T47D (cell line): ENCODE measurements at regions not wholly inside any gene's neighbourhood (a gene's known extent, or its start where the extent isn't known, plus 50 kb on each side); places are given as distances from the start of the nearest gene placed in this dataset.

ENCODE experiments used
- DNase-seq, 2 experiments: peaks; one replicate each; pipeline versions ENCODE4 v3.0.0 to v3.0.0-alpha.2; 2011 to 2012; ENCODE audit warnings: low read depth in 1 of 2, low spot score in 1 of 2
- JUND ChIP-seq: IDR thresholded peaks from 2 replicates; pipeline ENCODE4 v1.6.1; 2012; ENCODE audit warnings: low read depth
- in situ Hi-C: cut with HindIII; loops from 2 replicates; pipeline ENCODE4 v1.10.0; 2016; ENCODE audit warnings: low sequenced_read_pairs, low pct_unique_long_range_greater_than_20kb

DNA sequence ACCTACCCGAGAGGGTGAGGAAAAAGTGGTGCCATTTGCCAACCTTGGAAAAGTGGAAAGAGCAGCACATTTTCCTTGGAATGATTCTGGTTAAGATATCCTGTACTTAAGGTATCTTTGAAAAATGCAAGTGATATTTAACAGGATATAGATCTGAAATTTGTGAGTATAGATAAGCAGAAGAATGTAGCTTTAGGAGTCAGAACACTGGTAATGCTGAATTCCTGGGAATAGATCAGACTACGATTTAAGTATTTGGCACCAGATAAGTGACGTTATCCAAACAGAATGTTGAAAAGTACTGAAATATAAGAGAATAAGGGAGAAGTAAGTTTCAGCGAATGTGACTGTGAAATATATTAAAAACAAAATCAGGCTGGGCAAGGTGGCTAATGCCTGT, 210.1 kb downstream of the PCDH7 start:
- in situ Hi-C loops: no loop called here
- DNase-seq: no peak
- no peak for TF ChIP-seq JUND

DNA sequence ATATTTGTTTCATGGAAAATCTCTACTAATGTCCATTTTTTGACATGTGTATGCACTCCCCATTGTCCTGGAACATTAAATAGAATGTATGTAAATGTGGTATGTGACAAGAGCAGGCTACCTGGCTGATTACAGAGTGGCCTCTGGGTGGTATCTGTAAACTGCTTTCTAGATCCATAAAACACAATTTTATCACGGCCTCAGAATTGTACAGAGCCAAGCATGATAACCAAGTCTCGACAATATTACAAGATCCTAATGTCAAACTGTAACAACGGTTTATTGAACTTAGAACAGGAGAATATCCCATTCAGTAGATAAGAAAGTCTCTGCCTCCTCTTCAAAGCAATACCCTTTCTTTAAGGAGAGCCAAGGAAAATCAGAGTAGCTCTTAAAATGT, 212.4 kb downstream of the PCDH7 start:
- no peak for TF ChIP-seq JUND
- in situ Hi-C loops: no loop called here
- no peak for DNase-seq

- no peak for DNase-seq
Measured at GRCh38 chr4:30939069-30939468, 218.9 kb downstream of the PCDH7 start.

GRCh38 chr4:30939684-30940083, 219.5 kb downstream of the PCDH7 start:
- TF ChIP-seq JUND: no peak
- no peak for DNase-seq
- in situ Hi-C loops: no loop called here

More at GRCh38 chr4:30939069-30939468, 218.9 kb downstream of the PCDH7 start:
- TF ChIP-seq JUND: no peak
- in situ Hi-C loops: no loop called here

DNA sequence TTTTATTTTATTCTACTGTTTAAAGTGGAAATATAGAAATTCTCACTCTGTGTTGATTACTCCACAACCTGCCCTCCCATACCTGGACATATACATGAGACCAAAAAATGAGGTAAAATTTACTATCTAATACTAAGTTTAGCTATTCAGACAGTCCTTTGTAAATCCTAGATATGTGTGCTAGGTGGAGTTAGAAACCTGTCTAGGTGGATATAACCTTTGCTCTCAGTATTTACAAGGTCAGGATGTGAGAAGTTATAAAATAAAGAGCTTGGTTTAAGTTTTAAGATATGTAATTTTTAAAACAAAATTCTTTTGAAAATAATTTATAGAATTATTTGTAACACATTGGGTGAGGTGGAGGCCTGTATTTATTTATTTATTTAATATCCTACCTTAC, 221.5 kb downstream of the PCDH7 start:
- no peak for TF ChIP-seq JUND
- in situ Hi-C loops: no loop called here
- DNase-seq: no peak

DNA sequence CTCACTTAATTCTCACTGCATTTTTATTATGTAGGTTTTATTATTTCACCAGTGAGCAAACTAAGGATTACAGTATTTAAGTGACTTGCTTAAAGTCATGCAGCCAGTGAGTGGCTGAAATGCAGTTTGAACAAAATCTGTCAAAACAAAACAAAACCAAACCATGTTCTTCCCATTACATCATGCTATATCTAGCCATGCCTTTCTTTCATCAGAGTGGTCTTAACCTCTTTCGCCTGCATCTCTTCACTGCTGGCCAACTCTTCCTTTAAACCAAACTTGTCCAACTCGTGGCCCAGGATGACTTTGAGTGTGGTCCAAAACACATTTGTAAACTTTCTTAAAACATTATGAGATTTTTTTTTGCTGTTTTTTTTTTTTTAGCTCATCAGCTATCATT, 223.2 kb downstream of the PCDH7 start:
- TF ChIP-seq JUND: no peak
- in situ Hi-C loops: no loop called here

DNA sequence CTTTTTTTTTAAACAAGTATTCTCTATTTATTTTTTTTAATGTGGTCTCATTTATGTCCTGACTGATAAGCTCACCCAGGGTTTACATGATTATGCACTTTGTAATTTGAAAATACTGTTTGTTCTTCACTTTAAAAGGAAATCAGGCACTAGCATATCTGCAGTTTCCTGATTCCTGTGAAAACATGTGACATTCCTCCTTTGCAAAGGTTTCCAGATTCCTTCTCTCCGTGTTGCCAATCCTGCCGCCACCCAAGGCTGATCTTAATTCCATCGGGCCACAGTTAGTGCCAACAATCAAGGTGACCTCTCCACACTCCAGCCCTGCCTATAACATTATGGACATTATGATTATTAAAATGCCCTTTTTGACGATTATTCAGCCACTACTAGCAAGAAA, 225.4 kb downstream of the PCDH7 start:
- in situ Hi-C loops: no loop called here
- no peak for TF ChIP-seq JUND
- DNase-seq: no peak

More for the DNA sequence above, 223.2 kb downstream of the PCDH7 start:
- DNase-seq: no peak

- no peak for DNase-seq
- in situ Hi-C loops: no loop called here
Measured at GRCh38 chr4:30946288-30946687, 226.1 kb downstream of the PCDH7 start.

GRCh38 chr4:30948653-30949052, 228.5 kb downstream of the PCDH7 start:
- in situ Hi-C loops: no loop called here

More at GRCh38 chr4:30946288-30946687, 226.1 kb downstream of the PCDH7 start:
- TF ChIP-seq JUND: no peak

DNA sequence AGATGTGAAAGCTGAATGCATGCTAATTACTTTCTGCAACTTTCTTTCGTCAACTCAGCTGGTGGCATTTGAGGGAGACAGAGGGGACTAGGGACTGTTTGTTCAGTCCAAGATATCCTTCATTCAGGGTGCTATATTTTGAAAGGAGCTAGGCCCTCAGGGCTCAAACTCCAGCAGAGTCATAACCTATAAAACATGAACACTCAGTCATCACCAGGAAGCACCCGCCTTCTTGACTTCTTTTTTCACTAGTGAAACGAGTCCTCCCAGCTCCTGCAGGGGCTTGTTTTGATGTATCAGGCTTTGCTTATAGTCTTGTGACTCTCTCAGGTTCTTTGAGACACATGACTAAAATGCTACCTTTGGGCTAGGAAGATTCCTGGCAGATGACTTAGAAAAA, 230.6 kb downstream of the PCDH7 start:
- in situ Hi-C loops: no loop called here
- peak in 1 of 2 experiments; percentile 39 for DNase-seq

More at GRCh38 chr4:30948653-30949052, 228.5 kb downstream of the PCDH7 start:
- no peak for DNase-seq
- no peak for TF ChIP-seq JUND

DNA sequence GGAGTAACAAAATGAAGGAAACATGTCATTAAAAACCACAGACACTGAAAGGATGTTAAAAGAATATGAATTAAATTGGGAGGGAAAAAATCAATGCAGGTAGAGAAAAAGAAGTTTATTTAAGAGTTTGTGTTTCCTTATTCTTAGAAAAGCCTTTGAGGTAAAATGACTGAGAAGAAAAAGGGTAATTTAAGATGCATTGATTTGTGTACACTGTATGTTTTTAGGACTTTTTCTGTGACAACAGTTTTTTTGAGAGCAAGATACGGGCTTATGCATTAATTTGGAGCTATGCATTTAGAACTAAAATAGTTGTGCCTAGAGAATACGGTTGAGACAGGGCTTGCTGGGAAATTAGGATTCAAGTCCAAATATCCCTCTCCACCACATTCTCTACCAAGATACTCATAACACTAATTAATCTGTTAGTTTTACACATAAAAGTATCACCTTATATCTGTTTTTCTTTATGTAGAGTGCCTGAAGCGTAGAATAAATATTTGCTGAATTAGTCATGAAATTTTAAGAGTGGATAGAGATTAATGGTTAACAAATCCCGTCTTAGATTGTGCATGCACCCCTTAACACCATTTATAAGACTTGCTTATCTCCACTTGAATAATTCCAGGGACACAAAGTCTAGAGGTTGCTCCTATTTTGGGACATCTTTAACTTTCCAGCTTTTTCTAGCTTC, 232.5 kb downstream of the PCDH7 start:
- in situ Hi-C loops: no loop called here
- TF ChIP-seq JUND: no peak
- DNase-seq: no peak

More for the DNA sequence above, 230.6 kb downstream of the PCDH7 start:
- TF ChIP-seq JUND: no peak

- DNase-seq: no peak
- TF ChIP-seq JUND: no peak
- in situ Hi-C loops: no loop called here
Measured at GRCh38 chr4:30953799-30954198, 233.6 kb downstream of the PCDH7 start.

GRCh38 chr4:30956916-30957315, 236.7 kb downstream of the PCDH7 start:
- TF ChIP-seq JUND: no peak
- in situ Hi-C loops: no loop called here
- DNase-seq: no peak

- in situ Hi-C loops: no loop called here
- DNase-seq: no peak
- TF ChIP-seq JUND: no peak
Measured at GRCh38 chr4:30957706-30958105, 237.5 kb downstream of the PCDH7 start.
